ENCODE measurements at regions not wholly inside any gene's neighbourhood (a gene's known extent, or its start where the extent isn't known, plus 50 kb on each side); places are given as distances from the start of the nearest gene placed in this dataset.

DNA sequence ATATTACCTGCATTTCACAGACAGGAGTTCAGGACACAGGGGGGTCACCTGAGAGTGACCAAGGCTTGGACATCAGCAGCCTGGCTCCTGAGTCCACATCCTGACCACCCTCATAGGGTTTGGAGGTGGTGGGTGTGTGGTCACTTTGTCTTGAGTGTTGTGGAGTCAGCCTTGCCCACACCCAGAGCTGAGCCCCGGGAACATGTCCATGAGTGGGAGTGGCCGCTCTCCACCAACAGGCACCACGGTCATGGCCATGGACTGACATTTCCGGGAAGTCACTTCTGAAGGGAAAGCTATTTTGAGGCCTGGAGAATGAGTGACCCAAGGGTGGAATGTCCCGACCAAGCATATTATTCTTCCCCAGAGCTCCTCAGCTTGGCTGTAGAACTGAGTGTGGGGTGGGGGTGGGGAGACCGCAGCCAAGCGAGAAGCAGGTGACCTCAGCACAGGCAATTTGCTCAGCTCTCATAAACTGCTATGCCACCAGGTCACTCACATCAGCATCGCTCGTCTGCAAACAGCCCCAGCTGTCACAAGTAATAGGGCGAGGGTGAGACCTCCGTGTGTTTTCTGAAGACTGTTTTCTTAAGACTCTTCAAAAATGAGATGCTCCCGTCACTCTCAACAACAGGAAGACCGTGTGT lies 348.6 kb upstream of the CDH4 start:
- Histone ChIP-seq H2AFZ (ENCODE audit: low read length) (no peak overlapping the region), H3F3A (ENCODE audit: low read length, unreplicated experiment) (no peaks in the 10 kb centered on the region), H3K4me1 (ENCODE audit: insufficient read depth, low read length) (no peaks in the 10 kb centered on the region), H3K4me3 (ENCODE audit: low read length) (no peak overlapping the region), H3K9me3 (ENCODE audit: low read length) (peaks cover 12% of the 10 kb centered on the region; the same call in 1 of the 2 replicates), H3K79me2 (ENCODE audit: low read length) (no peaks in the 10 kb centered on the region), H3K27me3 (ENCODE audit: low read length) (no peaks in the 10 kb centered on the region), H3K4me2 (ENCODE audit: low read length) (no peak overlapping the region), H3K9me2 (replicated peaks; ENCODE audit: low read length) (no peaks in the 10 kb centered on the region), H4K20me1 (ENCODE audit: low read length) (no peaks in the 10 kb centered on the region), H3K27ac (ENCODE audit: low read length) (no peak overlapping the region), H3K36me3 (ENCODE audit: low read depth, low read length) (no peaks in the 10 kb centered on the region), H3K9ac (ENCODE audit: low read length) (no peak overlapping the region)
- intact Hi-C loops (cut with micrococcal nuclease) = no loop called here
- BruUV-seq (replicated peaks) = no TSS peak
- no peak for TF ChIP-seq EZH2phosphoT487 (IDR thresholded peaks at IDR 0.05; ENCODE audit: borderline replicate concordance, low read length)
- no peak for TF ChIP-seq EZH2 (IDR thresholded peaks at IDR 0.05; ENCODE audit: low read length, unreplicated experiment)
- TF ChIP-seq, protein P1, sequence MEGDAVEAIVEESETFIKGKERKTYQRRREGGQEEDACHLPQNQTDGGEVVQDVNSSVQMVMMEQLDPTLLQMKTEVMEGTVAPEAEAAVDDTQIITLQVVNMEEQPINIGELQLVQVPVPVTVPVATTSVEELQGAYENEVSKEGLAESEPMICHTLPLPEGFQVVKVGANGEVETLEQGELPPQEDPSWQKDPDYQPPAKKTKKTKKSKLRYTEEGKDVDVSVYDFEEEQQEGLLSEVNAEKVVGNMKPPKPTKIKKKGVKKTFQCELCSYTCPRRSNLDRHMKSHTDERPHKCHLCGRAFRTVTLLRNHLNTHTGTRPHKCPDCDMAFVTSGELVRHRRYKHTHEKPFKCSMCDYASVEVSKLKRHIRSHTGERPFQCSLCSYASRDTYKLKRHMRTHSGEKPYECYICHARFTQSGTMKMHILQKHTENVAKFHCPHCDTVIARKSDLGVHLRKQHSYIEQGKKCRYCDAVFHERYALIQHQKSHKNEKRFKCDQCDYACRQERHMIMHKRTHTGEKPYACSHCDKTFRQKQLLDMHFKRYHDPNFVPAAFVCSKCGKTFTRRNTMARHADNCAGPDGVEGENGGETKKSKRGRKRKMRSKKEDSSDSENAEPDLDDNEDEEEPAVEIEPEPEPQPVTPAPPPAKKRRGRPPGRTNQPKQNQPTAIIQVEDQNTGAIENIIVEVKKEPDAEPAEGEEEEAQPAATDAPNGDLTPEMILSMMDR (conservative IDR thresholded peaks at IDR 0.05; ENCODE audit: low read depth, low read length) = no peak
- ATAC-seq (no peak), DNase-seq (no peak)
- ChIA-PET CTCF (no interaction called here), POLR2A (ENCODE audit: unreplicated experiment) (no interaction called here)

- Histone ChIP-seq H3K27ac (ENCODE audit: low read length) (no peak overlapping the region), H3K9me2 (replicated peaks; ENCODE audit: low read length) (no peaks in the 10 kb centered on the region), H3K9me3 (ENCODE audit: low read length) (peaks cover 12% of the 10 kb centered on the region; the same call in 1 of the 2 replicates), H3K79me2 (ENCODE audit: low read length) (no peaks in the 10 kb centered on the region), H3K4me3 (ENCODE audit: low read length) (no peak overlapping the region), H4K20me1 (ENCODE audit: low read length) (no peaks in the 10 kb centered on the region), H3K4me1 (ENCODE audit: insufficient read depth, low read length) (no peaks in the 10 kb centered on the region), H3F3A (ENCODE audit: low read length, unreplicated experiment) (no peaks in the 10 kb centered on the region), H2AFZ (ENCODE audit: low read length) (no peak overlapping the region), H3K27me3 (ENCODE audit: low read length) (no peaks in the 10 kb centered on the region), H3K36me3 (ENCODE audit: low read depth, low read length) (no peaks in the 10 kb centered on the region), H3K4me2 (ENCODE audit: low read length) (no peak overlapping the region), H3K9ac (ENCODE audit: low read length) (no peak overlapping the region)
- BruUV-seq (replicated peaks) = no TSS peak
- TF ChIP-seq EZH2 (IDR thresholded peaks at IDR 0.05; ENCODE audit: low read length, unreplicated experiment) (no peak), EZH2phosphoT487 (IDR thresholded peaks at IDR 0.05; ENCODE audit: borderline replicate concordance, low read length) (no peak)
- TF ChIP-seq, protein P1 (conservative IDR thresholded peaks at IDR 0.05; ENCODE audit: low read depth, low read length) = no peak
- ChIA-PET CTCF (no interaction called here), POLR2A (ENCODE audit: unreplicated experiment) (no interaction called here)
- no peak for DNase-seq
- no peak for ATAC-seq
- intact Hi-C loops (cut with micrococcal nuclease) = no loop called here
Measured at GRCh38 chr20:60904730-60905129, 347.3 kb upstream of the CDH4 start.

DNA sequence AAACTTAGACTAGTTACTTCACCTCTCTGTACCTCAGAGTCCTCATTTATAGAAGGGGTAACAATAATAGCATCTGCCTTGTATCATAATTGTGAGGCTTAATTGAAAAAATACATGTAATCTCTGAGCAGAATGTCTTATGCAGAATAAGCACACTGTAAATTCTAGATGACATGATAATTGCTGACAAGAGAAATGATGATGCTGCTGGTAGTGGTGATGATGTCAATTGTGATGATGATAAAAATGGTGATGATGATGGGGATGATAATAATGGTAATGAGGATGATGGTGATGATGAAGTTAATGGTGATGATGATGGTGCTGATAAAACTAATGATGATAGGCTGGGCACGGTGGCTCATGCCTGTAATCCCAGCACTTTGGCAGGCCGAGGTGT lies 346.1 kb upstream of the CDH4 start:
- H3K9me2 ChIP-seq (replicated peaks; ENCODE audit: low read length) = no peaks in the 10 kb centered on the region
- intact Hi-C loops (cut with micrococcal nuclease) = no loop called here
- H3K36me3 ChIP-seq (ENCODE audit: low read depth, low read length) = no peaks in the 10 kb centered on the region
- DNase-seq (no peak), ATAC-seq (no peak)
- CTCF ChIA-PET = no interaction called here
- no TSS peak for BruUV-seq (replicated peaks)
- H3K27ac ChIP-seq (ENCODE audit: low read length) = no peak overlapping the region
- H3F3A ChIP-seq (ENCODE audit: low read length, unreplicated experiment) = no peaks in the 10 kb centered on the region
- H3K4me1 ChIP-seq (ENCODE audit: insufficient read depth, low read length) = no peaks in the 10 kb centered on the region
- POLR2A ChIA-PET (ENCODE audit: unreplicated experiment) = no interaction called here
- no peak overlapping the region for H3K9ac ChIP-seq (ENCODE audit: low read length)
- no peaks in the 10 kb centered on the region for H3K27me3 ChIP-seq (ENCODE audit: low read length)
- H3K4me2 ChIP-seq (ENCODE audit: low read length) = no peak overlapping the region
- no peak overlapping the region for H2AFZ ChIP-seq (ENCODE audit: low read length)
- TF ChIP-seq EZH2phosphoT487 (IDR thresholded peaks at IDR 0.05; ENCODE audit: borderline replicate concordance, low read length) = no peak
- no peak for TF ChIP-seq EZH2 (IDR thresholded peaks at IDR 0.05; ENCODE audit: low read length, unreplicated experiment)
- TF ChIP-seq, protein P1 (conservative IDR thresholded peaks at IDR 0.05; ENCODE audit: low read depth, low read length) = no peak
- no peaks in the 10 kb centered on the region for H4K20me1 ChIP-seq (ENCODE audit: low read length)
- H3K9me3 ChIP-seq (ENCODE audit: low read length) = peaks cover 12% of the 10 kb centered on the region; the same call in 1 of the 2 replicates
- no peak overlapping the region for H3K4me3 ChIP-seq (ENCODE audit: low read length)
- no peaks in the 10 kb centered on the region for H3K79me2 ChIP-seq (ENCODE audit: low read length)
